Common myeloid progenitor, CD34-positive (primary cell): ENCODE measurements at regions not wholly inside any gene's neighbourhood (a gene's known extent, or its start where the extent isn't known, plus 50 kb on each side); places are given as distances from the start of the nearest gene placed in this dataset.

Source experiments
- CTCF ChIA-PET: fragments of 350-600 bp; sonication (Branson Sonifier 250); formaldehyde crosslinking; loops from one replicate; lab custom pipeline; 2021; ENCODE audit warnings: antibody characterized with exemption; lab: Charles Lee
- POLR2A ChIA-PET: fragments of 350-600 bp; sonication (Branson Sonifier 250); formaldehyde crosslinking; loops from one replicate; lab custom pipeline; 2021; ENCODE audit warnings: antibody characterized with exemption; lab: Charles Lee
- DNase-seq, 3 donors: peaks; one replicate each; pipeline versions ENCODE4 v3.0.0 to v3.0.0-alpha.2; 2013
- H3K27ac ChIP-seq, 2 experiments: 1 replicate in 1 of 2; 2 replicates in 1 of 2; pipeline ENCODE4 v1.7.0; 2013; ENCODE audit warnings: inconsistent platforms in 2 of 2, low read length in 2 of 2, mild to moderate bottlenecking in 2 of 2, low read depth in 1 of 2, moderate library complexity in 1 of 2; ENCODE audit not compliant: severe bottlenecking in 2 of 2, insufficient read depth in 1 of 2, poor library complexity in 1 of 2
- H3K27me3 ChIP-seq, 5 experiments: replicated peaks in 2 of 5; 1 replicate in 3 of 5; 2 replicates in 2 of 5; pipeline versions ENCODE4 v1.6.1 to v1.7.0; 2013; ENCODE audit warnings: low read length in 4 of 5, mild to moderate bottlenecking in 2 of 5, moderate library complexity in 2 of 5, inconsistent platforms in 1 of 5; ENCODE audit not compliant: insufficient read depth in 5 of 5, control insufficient read depth in 4 of 5
- H3K36me3 ChIP-seq, 4 experiments: 1 replicate in 2 of 4; 2 replicates in 2 of 4; pipeline versions ENCODE4 v1.6.1 to v1.7.0; 2013; ENCODE audit warnings: low read length in 3 of 4, control low read depth in 1 of 4, mild to moderate bottlenecking in 1 of 4; ENCODE audit not compliant: control insufficient read depth in 4 of 4, insufficient read depth in 4 of 4
- H3K4me1 ChIP-seq, 4 experiments: 1 replicate in 3 of 4; 2 replicates in 1 of 4; pipeline versions ENCODE4 v1.6.1 to v1.7.1; 2013; ENCODE audit warnings: low read length in 3 of 4, mild to moderate bottlenecking in 3 of 4, control low read depth in 1 of 4, inconsistent platforms in 1 of 4, moderate library complexity in 1 of 4; ENCODE audit not compliant: control insufficient read depth in 4 of 4, insufficient read depth in 4 of 4; ENCODE audit errors: control extremely low read depth in 1 of 4
- H3K4me3 ChIP-seq, 7 experiments: 1 replicate in 4 of 7; 2 replicates in 3 of 7; pipeline versions ENCODE4 v1.5.1 to v1.7.0; 2013; ENCODE audit warnings: mild to moderate bottlenecking in 7 of 7, low read length in 6 of 7, moderate library complexity in 6 of 7, inconsistent platforms in 2 of 7, low read depth in 2 of 7, control low read depth in 1 of 7; ENCODE audit not compliant: insufficient read depth in 4 of 7, control insufficient read depth in 1 of 7; ENCODE audit errors: extremely low read depth in 1 of 7
- H3K9me3 ChIP-seq, 5 experiments: 1 replicate in 4 of 5; 2 replicates in 1 of 5; pipeline versions ENCODE4 v1.6.1 to v1.7.1; 2013; ENCODE audit warnings: low read length in 4 of 5, mild to moderate bottlenecking in 2 of 5, inconsistent platforms in 1 of 5, low read depth in 1 of 5, moderate library complexity in 1 of 5; ENCODE audit not compliant: control insufficient read depth in 4 of 5, insufficient read depth in 2 of 5; ENCODE audit errors: control extremely low read depth in 1 of 5
- WGBS: methylation state at CpG from one replicate; pipeline ENCODE4 v1.1.5; 2013; ENCODE audit not compliant: insufficient coverage; 5-methylcytosine and 5-hydroxymethylcytosine counted together

- WGBS: no CpG with 5 or more reads among the region's 2 CpGs
- H3K27me3 ChIP-seq: no peaks in the 10 kb centered on the region
- CTCF ChIA-PET: interaction anchor here (0.6 kb wide), 1 partner anchor 18 kb away, joined by 3 read pairs; no protein-coding TSS in a partner anchor
Observed at GRCh38 chr2:8193146-8193545, 488.7 kb upstream of the ID2 start.

DNA sequence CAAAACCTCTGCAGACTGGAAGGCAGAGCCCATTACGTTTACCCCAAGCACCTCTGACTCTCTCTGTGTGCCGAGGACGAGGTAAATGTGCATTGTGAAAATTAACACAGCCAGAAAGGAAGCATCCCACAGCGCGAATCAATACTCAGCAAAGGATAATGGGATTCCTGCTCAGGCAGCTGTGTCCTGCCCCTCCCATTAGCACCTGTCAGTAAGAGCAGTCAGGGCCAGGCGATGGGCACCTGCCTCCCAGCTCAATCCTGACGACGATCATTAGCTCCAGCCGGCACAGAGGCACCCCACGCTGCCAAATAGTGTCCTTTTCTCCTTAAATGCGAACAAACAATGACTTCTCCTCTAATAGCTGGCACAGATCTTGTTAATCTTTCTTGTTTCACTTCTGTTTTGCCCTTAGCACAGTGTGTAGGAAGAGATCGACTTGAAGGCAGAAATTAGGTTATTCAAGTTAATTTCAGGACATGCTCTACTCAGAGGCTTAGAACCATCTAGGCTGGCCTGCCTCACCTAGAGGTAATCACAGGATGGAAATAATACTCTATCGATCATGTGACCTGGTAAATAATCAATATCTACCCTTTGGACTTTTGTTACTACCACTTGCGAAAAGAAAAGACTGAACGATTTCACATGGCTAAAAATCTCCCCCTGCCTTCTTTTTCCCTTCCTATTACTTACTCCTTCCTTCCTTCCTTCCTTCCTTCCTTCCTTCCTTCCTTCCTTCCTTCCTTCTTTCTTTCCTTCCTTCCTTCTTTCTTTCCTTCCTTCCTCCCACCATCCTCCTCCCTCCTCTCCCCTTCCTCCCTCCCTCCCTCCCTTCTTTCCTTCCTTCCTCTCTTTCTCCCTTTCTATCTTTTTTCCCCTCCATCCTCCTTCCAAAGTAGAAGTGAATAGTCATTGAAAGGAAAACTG lies 487.9 kb upstream of the ID2 start:
- H3K27ac ChIP-seq: no peak overlapping the region
- H3K27me3 ChIP-seq: no peaks in the 10 kb centered on the region
- CTCF ChIA-PET: interaction anchor here (0.6 kb wide), 1 partner anchor 19 kb away, joined by 3 read pairs; no protein-coding TSS in a partner anchor
- POLR2A ChIA-PET: no interaction called here
- no peaks in the 10 kb centered on the region for H3K36me3 ChIP-seq
- no peaks in the 10 kb centered on the region for H3K9me3 ChIP-seq
- H3K4me3 ChIP-seq: no peak overlapping the region
- WGBS: 98% methylated on average over 15 of the region's 15 CpGs
- DNase-seq: no peak
- peaks cover 0 to 6% (median under 1%) of the 10 kb centered on the region in 4 experiments for H3K4me1 ChIP-seq

More at GRCh38 chr2:8193146-8193545, 488.7 kb upstream of the ID2 start:
- POLR2A ChIA-PET: no interaction called here
- Histone ChIP-seq H3K4me3 (no peak overlapping the region), H3K4me1 (peaks cover 0 to 6% (median 0%) of the 10 kb centered on the region in 4 experiments), H3K36me3 (no peaks in the 10 kb centered on the region), H3K9me3 (no peaks in the 10 kb centered on the region), H3K27ac (no peak overlapping the region)
- no peak for DNase-seq

- Histone ChIP-seq H3K36me3 (no peaks in the 10 kb centered on the region), H3K27ac (no peak overlapping the region), H3K4me3 (no peak overlapping the region), H3K4me1 (peaks cover 0 to 6% (median under 1%) of the 10 kb centered on the region in 4 experiments), H3K9me3 (no peaks in the 10 kb centered on the region), H3K27me3 (no peaks in the 10 kb centered on the region)
- POLR2A ChIA-PET: interaction anchor here (0.5 kb wide), 1 partner anchor 38 kb away, joined by 3 read pairs; no protein-coding TSS in a partner anchor
- CTCF ChIA-PET: interaction anchor here (0.9 kb wide), 1 partner anchor 10 kb away, joined by 3 read pairs; no protein-coding TSS in a partner anchor
- no peak for DNase-seq
- no CpG with 5 or more reads among the region's 1 CpG for WGBS
Observed at GRCh38 chr2:8195784-8196183, 486.1 kb upstream of the ID2 start.

GRCh38 chr2:8196316-8196715 lies 485.5 kb upstream of the ID2 start:
- ChIA-PET CTCF (interaction anchor here (0.9 kb wide), 1 partner anchor 10 kb away, joined by 3 read pairs; no protein-coding TSS in a partner anchor), POLR2A (interaction anchor here (0.5 kb wide), 1 partner anchor 39 kb away, joined by 3 read pairs; no protein-coding TSS in a partner anchor)
- no peak overlapping the region for H3K4me3 ChIP-seq
- H3K27ac ChIP-seq: no peak overlapping the region
- H3K4me1 ChIP-seq: peaks cover 0 to 6% (median under 1%) of the 10 kb centered on the region in 4 experiments
- no peak for DNase-seq
- H3K36me3 ChIP-seq: no peaks in the 10 kb centered on the region
- H3K27me3 ChIP-seq: no peaks in the 10 kb centered on the region
- WGBS: 100% methylated on average over 1 of the region's 3 CpGs
- H3K9me3 ChIP-seq: no peaks in the 10 kb centered on the region

DNA sequence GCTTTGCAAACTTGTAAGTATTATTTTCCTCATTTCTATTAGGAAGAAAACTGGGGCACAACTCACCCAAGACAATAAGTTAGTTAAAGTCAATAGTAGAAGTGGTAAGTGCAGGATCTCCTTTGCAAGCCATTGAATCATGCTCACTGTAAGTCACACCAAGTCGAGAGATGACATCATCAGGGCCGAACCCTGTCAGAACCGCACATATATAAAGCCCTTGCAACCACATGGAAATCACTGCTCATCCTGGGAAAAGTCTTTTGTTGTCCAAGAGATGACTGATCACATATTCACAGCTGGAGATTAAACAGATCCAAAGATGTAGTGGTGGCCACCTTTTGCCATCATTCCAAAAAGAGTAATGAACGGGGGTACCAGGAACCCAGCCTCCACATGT lies 484.8 kb upstream of the ID2 start:
- Histone ChIP-seq H3K27me3 (no peaks in the 10 kb centered on the region), H3K9me3 (no peaks in the 10 kb centered on the region), H3K27ac (no peak overlapping the region), H3K4me1 (peaks cover 0 to 6% (median under 1%) of the 10 kb centered on the region in 4 experiments), H3K4me3 (no peak overlapping the region), H3K36me3 (no peaks in the 10 kb centered on the region)
- DNase-seq: no peak
- POLR2A ChIA-PET: no interaction called here
- CTCF ChIA-PET: no interaction called here
- 95% methylated on average over 3 of the region's 4 CpGs for WGBS

- WGBS: no CpG with 5 or more reads among the region's 1 CpG
- no peaks in the 10 kb centered on the region for H3K27me3 ChIP-seq
- CTCF ChIA-PET: no interaction called here
- DNase-seq: no peak
- POLR2A ChIA-PET: no interaction called here
- H3K4me3 ChIP-seq: no peak overlapping the region
- H3K9me3 ChIP-seq: no peaks in the 10 kb centered on the region
- no peak overlapping the region for H3K27ac ChIP-seq
- no peaks in the 10 kb centered on the region for H3K36me3 ChIP-seq
- H3K4me1 ChIP-seq: peaks cover 0 to 6% (median under 1%) of the 10 kb centered on the region in 4 experiments
Observed at GRCh38 chr2:8197825-8198224, 484.0 kb upstream of the ID2 start.
